Upper lobe of left lung (tissue), 4 donors: ENCODE measurements at regions not wholly inside any gene's neighbourhood (a gene's known extent, or its start where the extent isn't known, plus 50 kb on each side); places are given as distances from the start of the nearest gene placed in this dataset.

ENCODE experiments used
- EP300 ChIP-seq, 4 donors: sonication (generic); formaldehyde crosslinking; IDR thresholded peaks; one replicate each; pipeline ENCODE4 v1.5.1; 2017; ENCODE audit warnings: antibody characterized with exemption in 4 of 4, control low read depth in 2 of 4
- POLR2A ChIP-seq, 4 donors: fragments of 450-650 bp; IDR thresholded peaks; one replicate each; pipeline ENCODE4 v1.5.1; 2016 to 2017; ENCODE audit warnings: antibody characterized with exemption in 4 of 4, mild to moderate bottlenecking in 2 of 4
- POLR2AphosphoS5 ChIP-seq, 2 donors: sonication (generic); formaldehyde crosslinking; IDR thresholded peaks; one replicate each; pipeline ENCODE4 v1.5.1; 2017; ENCODE audit warnings: antibody characterized with exemption in 2 of 2
- TF ChIP-seq, protein P1 (sequence below), 6 experiments: fragments of 450-650 bp in 4 of 6; fragments of 200-600 bp in 2 of 6; sonication (generic) in 2 of 6; IDR thresholded peaks; one replicate each; pipeline ENCODE4 v1.5.1; 2016 to 2019; ENCODE audit warnings: antibody characterized with exemption in 6 of 6

DNA sequence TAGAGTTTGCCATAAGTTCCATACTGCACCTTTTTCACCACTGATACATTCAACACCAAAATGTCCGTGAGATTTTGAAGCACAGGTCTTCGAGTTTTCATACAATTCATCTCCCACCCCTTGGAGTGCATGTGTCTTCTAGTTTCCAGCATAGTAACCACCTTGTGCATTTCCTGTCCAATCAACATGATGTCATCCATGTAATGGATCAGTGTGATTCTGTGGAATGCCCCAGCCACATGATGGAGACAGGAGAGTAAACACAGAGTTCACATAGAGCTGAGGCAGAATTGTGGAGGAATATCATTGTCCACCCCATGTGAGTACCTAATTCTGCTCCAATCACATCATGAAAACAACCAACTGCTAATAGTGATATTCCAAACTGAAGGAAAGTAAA, 441.5 kb upstream of the CDH6 start:
- no peak for TF ChIP-seq EP300 (IDR thresholded peaks at IDR 0.05)
- TF ChIP-seq, protein P1, sequence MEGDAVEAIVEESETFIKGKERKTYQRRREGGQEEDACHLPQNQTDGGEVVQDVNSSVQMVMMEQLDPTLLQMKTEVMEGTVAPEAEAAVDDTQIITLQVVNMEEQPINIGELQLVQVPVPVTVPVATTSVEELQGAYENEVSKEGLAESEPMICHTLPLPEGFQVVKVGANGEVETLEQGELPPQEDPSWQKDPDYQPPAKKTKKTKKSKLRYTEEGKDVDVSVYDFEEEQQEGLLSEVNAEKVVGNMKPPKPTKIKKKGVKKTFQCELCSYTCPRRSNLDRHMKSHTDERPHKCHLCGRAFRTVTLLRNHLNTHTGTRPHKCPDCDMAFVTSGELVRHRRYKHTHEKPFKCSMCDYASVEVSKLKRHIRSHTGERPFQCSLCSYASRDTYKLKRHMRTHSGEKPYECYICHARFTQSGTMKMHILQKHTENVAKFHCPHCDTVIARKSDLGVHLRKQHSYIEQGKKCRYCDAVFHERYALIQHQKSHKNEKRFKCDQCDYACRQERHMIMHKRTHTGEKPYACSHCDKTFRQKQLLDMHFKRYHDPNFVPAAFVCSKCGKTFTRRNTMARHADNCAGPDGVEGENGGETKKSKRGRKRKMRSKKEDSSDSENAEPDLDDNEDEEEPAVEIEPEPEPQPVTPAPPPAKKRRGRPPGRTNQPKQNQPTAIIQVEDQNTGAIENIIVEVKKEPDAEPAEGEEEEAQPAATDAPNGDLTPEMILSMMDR (IDR thresholded peaks at IDR 0.05): no peak
- TF ChIP-seq POLR2AphosphoS5 (IDR thresholded peaks at IDR 0.05): no peak
- TF ChIP-seq POLR2A (IDR thresholded peaks at IDR 0.05): no peak
